C4-2B (cell line): ENCODE measurements at regions not wholly inside any gene's neighbourhood (a gene's known extent, or its start where the extent isn't known, plus 50 kb on each side); places are given as distances from the start of the nearest gene placed in this dataset.

Experiments
- H3K27ac ChIP-seq: fragments of 450-650 bp; 2 replicates; pipeline ENCODE4 v1.5.1; 2017
- CTCF ChIP-seq: fragments of 450-650 bp; conservative IDR thresholded peaks from 2 replicates; pipeline ENCODE4 v1.5.1; 2017; ENCODE audit warnings: mild to moderate bottlenecking
- ZFX ChIP-seq: fragments of 450-650 bp; IDR thresholded peaks from 2 replicates; pipeline ENCODE4 v1.6.1; 2017

GRCh38 chr5:31100047-31100575 lies 93.4 kb upstream of the CDH6 start:
- TF ChIP-seq CTCF (no peak), ZFX (no peak)
- no peak overlapping the region for H3K27ac ChIP-seq

GRCh38 chr5:31098811-31099210 lies 94.7 kb upstream of the CDH6 start:
- no peak overlapping the region for H3K27ac ChIP-seq
- TF ChIP-seq ZFX = no peak
- TF ChIP-seq CTCF = no peak

GRCh38 chr5:31097851-31098250 lies 95.6 kb upstream of the CDH6 start:
- no peak overlapping the region for H3K27ac ChIP-seq
- TF ChIP-seq ZFX (no peak), CTCF (no peak)

- no peak for TF ChIP-seq CTCF
- no peak for TF ChIP-seq ZFX
- no peak overlapping the region; the same call in 1 of the 2 replicates for H3K27ac ChIP-seq
Observed at GRCh38 chr5:31096238-31096865, 97.1 kb upstream of the CDH6 start.

GRCh38 chr5:31095796-31096195 lies 97.7 kb upstream of the CDH6 start:
- no peak overlapping the region for H3K27ac ChIP-seq
- no peak for TF ChIP-seq ZFX

- TF ChIP-seq ZFX (no peak), CTCF (no peak)
Observed at GRCh38 chr5:31091501-31091900, 102.0 kb upstream of the CDH6 start.

GRCh38 chr5:31090467-31090866 lies 103.0 kb upstream of the CDH6 start:
- TF ChIP-seq ZFX (no peak), CTCF (no peak)
- no peak overlapping the region for H3K27ac ChIP-seq

More at GRCh38 chr5:31091501-31091900, 102.0 kb upstream of the CDH6 start:
- no peak overlapping the region for H3K27ac ChIP-seq
